ENCODE measurements at regions not wholly inside any gene's neighbourhood (a gene's known extent, or its start where the extent isn't known, plus 50 kb on each side); places are given as distances from the start of the nearest gene placed in this dataset.

GRCh38 chr5:54363669-54364068, 53.3 kb upstream of the ARL15 start:
- TF ChIP-seq CTCF (IDR thresholded peaks at IDR 0.05), result no peak
- TF ChIP-seq POLR2A (IDR thresholded peaks at IDR 0.05), result no peak

Data from esophagus squamous epithelium (tissue), 4 donors.